ENCODE measurements at regions not wholly inside any gene's neighbourhood (a gene's known extent, or its start where the extent isn't known, plus 50 kb on each side); places are given as distances from the start of the nearest gene placed in this dataset.
"Not testable (repeated sequence)": the region's sequence is repeated elsewhere in the genome, so short reads cannot be mapped to it uniquely, and the experiment has no call there.

DNA sequence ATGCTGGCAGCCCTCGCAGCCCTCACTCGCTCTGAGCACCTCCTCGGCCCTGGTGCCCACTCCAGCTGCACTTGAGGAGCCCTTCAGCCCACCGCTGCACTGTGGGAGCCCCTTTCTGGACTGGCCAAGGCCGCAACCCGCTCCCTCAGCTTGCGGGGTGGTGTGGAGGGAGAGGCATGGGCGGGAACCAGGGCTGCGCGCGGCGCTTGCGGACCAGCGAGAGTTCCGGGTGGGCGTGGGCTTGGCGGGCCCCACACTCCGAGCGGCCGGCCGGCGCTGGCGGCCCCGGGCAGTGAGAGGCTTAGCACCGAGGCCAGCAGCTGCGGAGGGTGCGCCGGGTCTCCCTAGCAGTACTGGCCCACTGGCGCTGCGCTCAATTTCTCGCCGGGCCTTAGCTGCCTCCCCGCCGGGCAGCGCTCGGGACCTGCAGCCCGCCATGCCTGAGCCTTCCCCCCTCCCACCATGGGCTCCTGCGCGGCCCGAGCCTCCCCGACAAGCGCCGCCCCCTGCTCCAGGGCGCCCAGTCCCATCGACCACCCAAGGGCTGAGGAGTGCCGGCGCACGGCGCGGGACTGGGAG, 283.7 kb upstream of the TMEM132C start:
- not testable (repeated sequence) for TF ChIP-seq CTCF (IDR thresholded peaks at IDR 0.05 in 8 of 11, conservative IDR thresholded peaks at IDR 0.05 in 3 of 11); POLR2AphosphoS5 (IDR thresholded peaks at IDR 0.05); POLR2A (IDR thresholded peaks at IDR 0.05)
